ENCODE measurements at regions not wholly inside any gene's neighbourhood (a gene's known extent, or its start where the extent isn't known, plus 50 kb on each side); places are given as distances from the start of the nearest gene placed in this dataset.

DNA sequence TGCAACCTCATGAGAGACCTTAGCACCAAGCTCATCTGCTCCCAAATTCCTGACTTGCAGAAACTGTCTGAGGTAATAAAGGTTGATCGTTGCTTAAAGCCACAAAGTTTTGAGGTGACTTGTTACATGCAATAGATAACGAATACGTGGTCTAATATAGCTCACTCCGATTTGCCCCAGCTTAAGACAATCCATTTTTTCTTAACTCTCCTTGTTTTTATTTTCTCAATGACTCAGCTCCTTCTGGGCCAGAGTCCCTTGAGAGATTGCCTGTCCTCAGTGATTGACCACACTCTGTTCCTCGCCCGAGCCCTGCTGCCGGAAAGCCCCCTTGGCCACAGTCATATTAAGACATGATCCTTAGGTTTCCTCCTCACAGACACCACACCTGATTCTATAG lies 63.7 kb upstream of the FANCC start:
- TF ChIP-seq, protein P1, sequence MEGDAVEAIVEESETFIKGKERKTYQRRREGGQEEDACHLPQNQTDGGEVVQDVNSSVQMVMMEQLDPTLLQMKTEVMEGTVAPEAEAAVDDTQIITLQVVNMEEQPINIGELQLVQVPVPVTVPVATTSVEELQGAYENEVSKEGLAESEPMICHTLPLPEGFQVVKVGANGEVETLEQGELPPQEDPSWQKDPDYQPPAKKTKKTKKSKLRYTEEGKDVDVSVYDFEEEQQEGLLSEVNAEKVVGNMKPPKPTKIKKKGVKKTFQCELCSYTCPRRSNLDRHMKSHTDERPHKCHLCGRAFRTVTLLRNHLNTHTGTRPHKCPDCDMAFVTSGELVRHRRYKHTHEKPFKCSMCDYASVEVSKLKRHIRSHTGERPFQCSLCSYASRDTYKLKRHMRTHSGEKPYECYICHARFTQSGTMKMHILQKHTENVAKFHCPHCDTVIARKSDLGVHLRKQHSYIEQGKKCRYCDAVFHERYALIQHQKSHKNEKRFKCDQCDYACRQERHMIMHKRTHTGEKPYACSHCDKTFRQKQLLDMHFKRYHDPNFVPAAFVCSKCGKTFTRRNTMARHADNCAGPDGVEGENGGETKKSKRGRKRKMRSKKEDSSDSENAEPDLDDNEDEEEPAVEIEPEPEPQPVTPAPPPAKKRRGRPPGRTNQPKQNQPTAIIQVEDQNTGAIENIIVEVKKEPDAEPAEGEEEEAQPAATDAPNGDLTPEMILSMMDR (IDR thresholded peaks at IDR 0.05; ENCODE audit: low read depth, low read length, missing control alignments), result no peak
- no peak for DNase-seq (ENCODE audit: low read depth)
- no peak overlapping the region for H3K4me3 ChIP-seq (ENCODE audit: low read depth, low read length)

DNA sequence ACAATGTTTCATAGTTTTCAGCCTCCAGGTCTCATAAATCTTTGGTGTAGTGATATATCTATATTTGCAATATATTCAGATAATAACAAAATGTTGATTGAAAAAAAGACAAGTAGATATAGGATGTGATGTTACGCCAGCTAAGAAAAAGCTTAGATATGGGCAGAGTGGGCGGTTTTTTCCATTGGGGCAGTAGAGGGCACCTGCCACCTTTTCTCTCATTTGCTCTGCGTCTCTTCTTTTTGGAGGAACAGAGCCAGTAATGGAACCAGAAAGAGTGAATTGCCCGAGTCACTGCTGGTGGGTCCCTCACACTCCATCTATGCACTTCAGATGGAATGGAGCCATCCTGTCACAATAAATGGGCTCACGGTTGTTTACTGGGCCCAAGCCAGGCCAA lies 62.1 kb upstream of the FANCC start:
- DNase-seq (ENCODE audit: low read depth), result no peak
- H3K4me3 ChIP-seq (ENCODE audit: low read depth, low read length), result no peak overlapping the region
- TF ChIP-seq, protein P1 (IDR thresholded peaks at IDR 0.05; ENCODE audit: low read depth, low read length, missing control alignments), result peak; percentile 28

DNA sequence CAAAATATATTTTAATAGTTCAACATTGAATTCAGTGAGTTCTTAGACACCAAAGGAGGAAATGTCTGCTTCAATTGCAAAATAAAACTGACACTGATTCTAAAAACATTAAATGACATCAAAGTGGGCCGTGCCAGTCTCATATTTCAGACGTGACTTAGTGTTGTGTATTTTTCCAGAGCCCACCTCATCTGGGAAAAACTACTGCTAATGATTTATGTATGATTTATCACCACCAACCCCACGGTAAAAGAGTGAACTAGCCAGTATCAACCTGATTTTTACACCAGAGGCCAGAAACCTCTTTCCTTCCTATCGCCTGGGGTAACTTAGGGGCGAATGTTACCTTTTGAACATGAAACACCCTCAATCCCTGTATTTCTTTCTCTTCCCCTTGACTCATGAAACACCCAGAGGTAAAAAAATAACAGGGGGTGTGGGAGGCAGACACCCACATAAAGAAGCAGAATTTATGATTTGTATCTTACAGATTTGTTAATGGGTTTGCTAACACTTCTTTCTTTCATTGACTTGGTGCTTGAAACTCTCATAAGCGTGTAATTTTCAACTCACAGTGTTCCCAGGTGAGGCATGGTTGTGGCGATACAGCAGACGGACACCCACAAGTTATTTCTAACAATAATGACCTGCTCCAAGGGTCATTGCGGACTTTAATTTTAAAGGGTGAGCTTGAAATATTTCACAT lies 56.4 kb upstream of the FANCC start:
- TF ChIP-seq, protein P1 (IDR thresholded peaks at IDR 0.05; ENCODE audit: low read depth, low read length, missing control alignments), result no peak
- H3K4me3 ChIP-seq (ENCODE audit: low read depth, low read length), result no peak overlapping the region
- DNase-seq (ENCODE audit: low read depth), result no peak

DNA sequence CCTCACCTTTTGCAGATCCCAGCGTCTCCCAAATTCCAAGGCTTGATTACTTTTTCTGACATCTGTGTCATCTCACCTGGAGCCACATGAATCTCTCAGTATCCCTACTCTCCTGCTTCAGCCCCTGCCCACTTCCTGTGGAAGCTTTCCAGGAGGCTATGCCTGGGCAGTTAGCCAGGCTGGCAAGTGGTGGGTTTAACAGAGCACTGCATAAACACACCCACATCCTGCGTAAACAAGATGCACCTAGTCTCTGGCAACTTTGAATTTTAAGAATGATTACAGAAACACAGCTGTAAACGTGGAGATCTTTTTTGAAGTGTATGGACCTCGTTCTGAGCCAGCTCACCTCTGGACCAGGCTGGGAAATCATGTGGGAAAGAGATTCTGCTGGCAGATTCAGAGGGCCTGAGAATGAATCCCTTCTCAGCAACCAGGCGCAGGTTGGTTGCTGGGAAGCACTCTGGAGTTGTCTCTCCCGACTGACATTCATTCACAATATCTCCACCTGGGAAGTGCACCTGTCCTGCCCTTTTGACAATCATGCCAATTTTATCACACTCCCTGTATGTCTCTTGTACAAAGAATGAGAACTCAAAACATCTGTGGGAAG lies 55.7 kb upstream of the FANCC start:
- no peak for DNase-seq (ENCODE audit: low read depth)
- no peak overlapping the region for H3K4me3 ChIP-seq (ENCODE audit: low read depth, low read length)
- TF ChIP-seq, protein P1 (IDR thresholded peaks at IDR 0.05; ENCODE audit: low read depth, low read length, missing control alignments), result no peak

DNA sequence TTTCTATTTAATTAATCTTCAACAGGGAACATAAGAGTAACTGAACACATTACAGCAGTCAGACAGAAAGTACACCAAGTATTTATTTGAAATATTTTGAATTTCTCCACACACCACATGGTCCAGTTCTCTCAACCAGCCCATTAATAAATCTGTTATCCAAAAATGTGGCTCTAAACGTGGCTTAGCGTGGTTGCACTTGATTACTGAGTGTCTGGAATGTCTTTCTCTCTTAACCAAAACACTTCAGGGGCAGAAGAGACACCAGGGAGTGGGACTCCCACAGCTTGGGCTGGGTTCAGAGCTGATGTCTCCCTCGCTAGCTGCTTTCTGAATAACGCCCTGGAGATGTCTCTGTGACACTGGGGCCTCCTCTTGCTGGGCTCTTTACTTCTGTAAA lies 52.6 kb upstream of the FANCC start:
- TF ChIP-seq, protein P1 (IDR thresholded peaks at IDR 0.05; ENCODE audit: low read depth, low read length, missing control alignments), result no peak
- no peak for DNase-seq (ENCODE audit: low read depth)
- H3K4me3 ChIP-seq (ENCODE audit: low read depth, low read length), result no peak overlapping the region

DNA sequence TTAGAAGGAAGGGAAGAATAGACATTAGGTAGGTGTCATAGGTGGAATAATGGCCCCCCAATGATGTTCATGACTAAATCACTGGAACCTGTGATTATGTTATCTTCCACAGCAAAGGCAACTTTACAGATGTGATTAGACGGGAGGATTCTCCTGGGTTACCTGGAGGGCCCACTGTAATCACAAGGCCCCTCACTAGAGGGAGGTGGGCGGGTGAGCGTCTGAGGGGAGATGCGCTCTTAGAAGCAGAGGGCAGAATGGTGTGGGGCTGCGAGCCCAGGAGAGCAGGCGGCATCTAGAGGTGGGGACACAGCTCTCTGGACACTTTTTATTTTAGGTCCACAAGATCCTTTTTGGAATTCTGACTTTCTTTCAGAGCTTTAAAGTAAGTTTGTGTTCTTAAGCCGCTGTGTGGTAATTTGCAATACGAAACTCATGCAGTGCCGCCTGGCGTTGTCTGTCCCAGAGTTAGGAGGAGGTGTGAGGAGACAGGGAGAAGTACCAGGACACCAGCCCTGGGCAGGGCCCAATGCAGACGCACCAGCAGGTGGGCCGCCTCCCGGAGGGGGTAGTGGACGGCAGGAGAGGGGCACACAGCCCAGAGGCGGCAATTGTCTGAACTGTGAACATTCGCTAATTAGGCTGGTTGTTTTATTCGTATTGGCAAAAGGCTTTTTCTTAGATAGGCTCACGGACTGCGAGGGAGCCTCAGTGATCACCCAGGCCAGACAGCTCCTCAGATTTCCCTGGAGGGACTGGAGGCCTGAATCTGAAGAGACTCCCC lies 51.1 kb upstream of the FANCC start:
- no peak overlapping the region for H3K4me3 ChIP-seq (ENCODE audit: low read depth, low read length)
- TF ChIP-seq, protein P1 (IDR thresholded peaks at IDR 0.05; ENCODE audit: low read depth, low read length, missing control alignments), result no peak
- DNase-seq (ENCODE audit: low read depth), result no peak

Measured in GM12864 (cell line).